ENCODE measurements at regions not wholly inside any gene's neighbourhood (a gene's known extent, or its start where the extent isn't known, plus 50 kb on each side); places are given as distances from the start of the nearest gene placed in this dataset.

DNA sequence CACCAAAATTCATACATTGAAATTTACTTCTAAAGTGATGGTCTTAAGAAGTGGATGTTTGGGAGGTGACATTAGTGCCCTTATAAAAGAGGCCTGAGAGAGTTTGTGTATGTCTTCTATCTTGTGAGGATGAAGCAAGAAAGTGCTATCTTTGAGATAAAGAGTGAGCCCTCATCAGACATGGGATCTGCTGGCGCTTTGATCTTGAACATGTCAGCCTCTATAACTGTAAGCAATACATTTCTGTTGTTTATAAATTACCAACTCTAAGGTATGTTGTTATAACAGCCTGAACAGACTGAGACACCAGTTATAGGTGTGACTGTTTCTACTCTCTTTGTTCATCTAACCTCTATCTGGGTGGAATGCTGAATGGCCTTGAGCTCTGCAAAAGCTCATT, 54.5 kb upstream of the SETBP1 start:
- DNase-seq, result no peak

DNA sequence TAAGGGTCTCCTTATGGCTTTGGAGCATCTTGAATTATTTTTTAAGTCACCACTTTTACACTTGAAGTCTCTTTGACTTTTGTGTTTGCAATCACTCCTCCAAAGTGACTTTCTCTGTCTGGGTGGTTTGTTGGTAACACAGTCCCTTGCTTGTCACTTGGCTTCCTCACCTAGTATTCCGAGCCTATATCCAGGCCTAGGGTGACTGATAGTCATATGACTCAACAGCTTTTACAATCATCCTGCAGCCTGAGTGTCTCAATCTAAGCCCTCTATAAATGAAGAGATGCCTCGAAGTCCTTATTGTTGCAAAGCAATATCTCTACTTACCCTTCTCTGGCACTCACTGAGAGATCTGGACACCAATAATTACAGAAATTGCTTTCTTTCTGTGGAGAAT, 53.9 kb upstream of the SETBP1 start:
- DNase-seq, result no peak

DNA sequence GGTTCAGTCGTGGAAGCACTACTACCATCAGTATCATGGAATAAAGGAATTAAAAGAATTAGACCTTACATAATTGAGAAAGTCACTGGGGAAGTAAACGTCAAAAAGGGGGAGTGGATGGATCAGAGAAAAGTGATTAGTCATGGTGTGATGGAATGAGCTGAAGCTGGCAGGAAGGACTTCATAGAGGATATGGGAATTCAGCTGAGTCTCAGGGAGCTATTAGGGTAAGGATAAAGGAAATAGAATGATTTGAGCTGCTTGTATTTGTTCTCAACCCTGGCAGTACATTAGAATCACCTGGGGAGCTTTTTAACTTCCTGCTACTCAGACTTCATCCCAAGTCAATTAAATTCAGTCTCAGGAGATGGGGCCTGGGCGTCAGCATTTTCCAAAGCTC, 53.4 kb upstream of the SETBP1 start:
- no peak for DNase-seq

DNA sequence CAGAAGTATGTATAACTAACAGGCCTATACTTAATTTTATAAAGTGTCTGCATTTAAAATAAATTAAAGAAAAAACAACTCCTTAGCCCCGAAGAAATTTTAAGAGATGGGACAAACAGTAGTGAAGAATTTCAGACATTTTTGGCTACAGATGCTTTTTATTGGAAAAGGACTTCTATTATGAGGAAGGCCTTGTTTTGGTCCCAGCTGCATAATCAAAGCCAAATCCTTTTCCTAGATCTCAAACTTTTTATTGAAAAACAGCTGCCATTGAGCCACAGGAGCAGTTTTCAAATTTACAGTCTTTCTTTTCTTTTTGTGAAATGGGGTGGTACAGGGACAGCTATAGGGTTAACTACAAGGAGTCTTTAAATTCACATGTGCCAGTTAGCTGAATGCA, 51.3 kb upstream of the SETBP1 start:
- no peak for DNase-seq

DNA sequence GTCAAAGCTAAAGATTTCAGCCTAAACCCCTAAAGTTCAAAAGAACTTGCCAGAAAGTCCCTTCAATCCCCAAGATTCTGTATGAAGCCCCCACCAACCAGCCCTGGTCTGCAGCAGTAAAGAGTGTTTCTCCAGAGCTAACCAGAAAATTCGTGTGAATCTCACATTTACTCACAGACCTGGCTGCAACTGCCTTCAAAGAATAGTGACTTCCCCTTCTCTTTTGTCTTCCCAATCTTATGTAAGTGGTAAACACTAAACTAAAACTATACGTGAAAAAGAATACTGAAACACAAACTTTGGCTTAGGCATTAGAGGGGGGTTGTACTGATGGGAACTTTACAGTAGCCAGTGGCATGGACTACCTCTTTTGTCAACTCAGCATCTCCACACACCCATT, 50.6 kb upstream of the SETBP1 start:
- no peak for DNase-seq
